B cell (primary cell): ENCODE measurements at regions not wholly inside any gene's neighbourhood (a gene's known extent, or its start where the extent isn't known, plus 50 kb on each side); places are given as distances from the start of the nearest gene placed in this dataset.

Experiments used
- EZH2 ChIP-seq: IDR thresholded peaks from 2 replicates; pipeline ENCODE4 v1.6.1; 2012; ENCODE audit warnings: borderline replicate concordance, low read depth, mild to moderate bottlenecking, moderate library complexity, low read length; ENCODE audit not compliant: insufficient read depth, poor library complexity, severe bottlenecking
- TF ChIP-seq, protein P1 (sequence below): fragments of 200-600 bp; IDR thresholded peaks from one replicate; pipeline ENCODE4 v1.8.0; 2022; ENCODE audit warnings: antibody characterized with exemption, mild to moderate bottlenecking

DNA sequence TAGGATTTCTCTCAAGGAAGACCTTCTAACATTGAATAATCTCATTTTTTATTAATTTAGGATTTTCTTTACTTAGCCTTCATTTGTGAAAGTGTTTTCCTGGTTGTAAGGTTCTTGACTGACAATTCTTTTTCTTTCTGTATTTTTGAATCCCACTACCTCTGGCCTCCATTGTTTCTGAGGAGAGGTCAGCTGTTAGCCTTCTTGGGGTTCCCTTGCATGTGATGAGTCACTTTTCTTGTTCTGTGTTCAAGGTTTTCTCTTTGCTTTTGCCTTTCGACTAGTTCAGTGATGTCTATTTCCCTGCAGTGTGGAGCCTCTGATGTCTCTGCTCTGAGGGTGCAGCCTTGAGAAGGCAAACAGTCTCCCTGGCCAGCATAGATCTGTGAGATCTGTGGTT, 304.1 kb upstream of the ZNF32 start:
- TF ChIP-seq, protein P1, sequence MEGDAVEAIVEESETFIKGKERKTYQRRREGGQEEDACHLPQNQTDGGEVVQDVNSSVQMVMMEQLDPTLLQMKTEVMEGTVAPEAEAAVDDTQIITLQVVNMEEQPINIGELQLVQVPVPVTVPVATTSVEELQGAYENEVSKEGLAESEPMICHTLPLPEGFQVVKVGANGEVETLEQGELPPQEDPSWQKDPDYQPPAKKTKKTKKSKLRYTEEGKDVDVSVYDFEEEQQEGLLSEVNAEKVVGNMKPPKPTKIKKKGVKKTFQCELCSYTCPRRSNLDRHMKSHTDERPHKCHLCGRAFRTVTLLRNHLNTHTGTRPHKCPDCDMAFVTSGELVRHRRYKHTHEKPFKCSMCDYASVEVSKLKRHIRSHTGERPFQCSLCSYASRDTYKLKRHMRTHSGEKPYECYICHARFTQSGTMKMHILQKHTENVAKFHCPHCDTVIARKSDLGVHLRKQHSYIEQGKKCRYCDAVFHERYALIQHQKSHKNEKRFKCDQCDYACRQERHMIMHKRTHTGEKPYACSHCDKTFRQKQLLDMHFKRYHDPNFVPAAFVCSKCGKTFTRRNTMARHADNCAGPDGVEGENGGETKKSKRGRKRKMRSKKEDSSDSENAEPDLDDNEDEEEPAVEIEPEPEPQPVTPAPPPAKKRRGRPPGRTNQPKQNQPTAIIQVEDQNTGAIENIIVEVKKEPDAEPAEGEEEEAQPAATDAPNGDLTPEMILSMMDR, result no peak
- TF ChIP-seq EZH2, result no peak
